Muscle layer of duodenum (tissue), 2 donors: ENCODE measurements at regions not wholly inside any gene's neighbourhood (a gene's known extent, or its start where the extent isn't known, plus 50 kb on each side); places are given as distances from the start of the nearest gene placed in this dataset.
"Not testable (repeated sequence)": the region's sequence is repeated elsewhere in the genome, so short reads cannot be mapped to it uniquely, and the experiment has no call there.

ENCODE experiments used
- H3K27ac ChIP-seq: one replicate; pipeline ENCODE4 v1.7.0; 2013; ENCODE audit warnings: mild to moderate bottlenecking, low read length
- H3K27me3 ChIP-seq: one replicate; pipeline ENCODE4 v1.7.0; 2013; ENCODE audit warnings: low read depth, mild to moderate bottlenecking, control low read depth, low read length
- H3K36me3 ChIP-seq, 2 donors: one replicate each; pipeline ENCODE4 v1.7.0; 2013; ENCODE audit warnings: low read length in 2 of 2, control low read depth in 1 of 2, mild to moderate bottlenecking in 1 of 2; ENCODE audit not compliant: insufficient read depth in 2 of 2, control insufficient read depth in 1 of 2
- H3K4me1 ChIP-seq, 2 donors: one replicate each; pipeline ENCODE4 v1.7.0; 2013; ENCODE audit warnings: low read length in 2 of 2, mild to moderate bottlenecking in 2 of 2, control low read depth in 1 of 2, moderate library complexity in 1 of 2; ENCODE audit not compliant: insufficient read depth in 2 of 2, control insufficient read depth in 1 of 2
- H3K4me3 ChIP-seq, 2 donors: one replicate each; pipeline ENCODE4 v1.7.0; 2013; ENCODE audit warnings: low read length in 2 of 2, low read depth in 1 of 2, mild to moderate bottlenecking in 1 of 2
- H3K9me3 ChIP-seq, 2 donors: one replicate each; pipeline ENCODE4 v1.7.0; 2013; ENCODE audit warnings: low read length in 2 of 2, control low read depth in 1 of 2, mild to moderate bottlenecking in 1 of 2; ENCODE audit not compliant: control insufficient read depth in 1 of 2
- donor health status: healthy.

- not testable (repeated sequence) for H3K27ac ChIP-seq, H3K9me3 ChIP-seq, H3K4me3 ChIP-seq, H3K27me3 ChIP-seq, H3K36me3 ChIP-seq
- H3K4me1 ChIP-seq, result peaks cover 0 to 17% of the 10 kb centered on the region in 2 donors
Observed at GRCh38 chr16:88240118-88240517, 142.6 kb upstream of the ZNF469 start.

- H3K4me1 ChIP-seq, result peaks cover 0 to 17% of the 10 kb centered on the region in 2 donors
- H3K36me3 ChIP-seq, H3K27ac ChIP-seq, H3K9me3 ChIP-seq, H3K27me3 ChIP-seq, H3K4me3 ChIP-seq: not testable (repeated sequence)
Observed at GRCh38 chr16:88240776-88241175, 142.0 kb upstream of the ZNF469 start.

GRCh38 chr16:88241404-88242311 lies 141.1 kb upstream of the ZNF469 start:
- H3K9me3 ChIP-seq, H3K4me3 ChIP-seq, H3K27ac ChIP-seq, H3K27me3 ChIP-seq, H3K36me3 ChIP-seq: not testable (repeated sequence)
- peaks cover 0 to 17% of the 10 kb centered on the region in 2 donors for H3K4me1 ChIP-seq

GRCh38 chr16:88242312-88243295 lies 140.2 kb upstream of the ZNF469 start:
- peaks cover 0 to 17% of the 10 kb centered on the region in 2 donors for H3K4me1 ChIP-seq
- not testable (repeated sequence) for H3K4me3 ChIP-seq

GRCh38 chr16:88243921-88244320 lies 138.8 kb upstream of the ZNF469 start:
- not testable (repeated sequence) for H3K4me3 ChIP-seq, H3K9me3 ChIP-seq, H3K27ac ChIP-seq, H3K27me3 ChIP-seq, H3K36me3 ChIP-seq, H3K4me1 ChIP-seq

More at GRCh38 chr16:88242312-88243295, 140.2 kb upstream of the ZNF469 start:
- not testable (repeated sequence) for H3K27me3 ChIP-seq, H3K27ac ChIP-seq, H3K9me3 ChIP-seq, H3K36me3 ChIP-seq

GRCh38 chr16:88245241-88246081 lies 137.3 kb upstream of the ZNF469 start:
- not testable (repeated sequence) for H3K27me3 ChIP-seq, H3K9me3 ChIP-seq, H3K36me3 ChIP-seq, H3K4me1 ChIP-seq, H3K4me3 ChIP-seq, H3K27ac ChIP-seq

DNA sequence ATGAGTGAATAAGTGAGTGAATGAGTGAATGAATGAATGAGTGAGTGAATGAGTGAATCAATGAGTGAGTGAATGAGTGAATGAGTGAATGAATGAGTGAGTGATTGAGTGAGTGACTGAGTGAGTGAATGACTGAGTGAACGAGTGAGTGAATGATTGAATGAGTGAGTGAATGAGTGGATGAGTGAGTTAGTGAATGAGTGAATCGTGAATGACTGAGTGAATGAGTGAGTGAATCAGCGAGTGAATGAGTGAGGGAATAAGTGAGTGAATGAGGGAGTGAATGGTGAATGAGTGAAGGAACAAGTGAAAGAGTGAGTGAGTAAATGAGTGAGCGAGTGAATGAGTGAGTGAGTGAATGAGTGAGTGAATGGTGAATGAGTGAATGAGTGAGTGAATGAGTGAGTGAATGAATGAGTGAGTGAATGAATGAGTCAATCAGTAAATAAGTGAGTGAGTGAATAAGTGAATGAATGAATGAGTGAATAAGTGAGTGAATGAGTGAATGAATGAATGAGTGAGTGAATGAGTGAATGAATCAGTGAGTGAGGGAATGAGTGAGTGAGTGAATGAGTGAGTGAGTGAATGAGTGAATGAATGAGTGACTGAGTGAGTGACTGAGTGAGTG lies 135.7 kb upstream of the ZNF469 start:
- H3K4me3 ChIP-seq, H3K27ac ChIP-seq, H3K9me3 ChIP-seq, H3K36me3 ChIP-seq, H3K27me3 ChIP-seq, H3K4me1 ChIP-seq: not testable (repeated sequence)

- H3K36me3 ChIP-seq, H3K4me1 ChIP-seq, H3K27ac ChIP-seq, H3K9me3 ChIP-seq, H3K27me3 ChIP-seq, H3K4me3 ChIP-seq: not testable (repeated sequence)
Observed at GRCh38 chr16:88247583-88247966, 135.2 kb upstream of the ZNF469 start.

- H3K27ac ChIP-seq, H3K9me3 ChIP-seq, H3K4me3 ChIP-seq, H3K36me3 ChIP-seq, H3K27me3 ChIP-seq, H3K4me1 ChIP-seq: not testable (repeated sequence)
Observed at GRCh38 chr16:88248761-88249160, 134.0 kb upstream of the ZNF469 start.

GRCh38 chr16:88250381-88250780 lies 132.4 kb upstream of the ZNF469 start:
- not testable (repeated sequence) for H3K4me3 ChIP-seq, H3K27me3 ChIP-seq, H3K4me1 ChIP-seq

More at GRCh38 chr16:88250381-88250780, 132.4 kb upstream of the ZNF469 start:
- H3K9me3 ChIP-seq, H3K36me3 ChIP-seq, H3K27ac ChIP-seq: not testable (repeated sequence)
